ENCODE measurements at regions not wholly inside any gene's neighbourhood (a gene's known extent, or its start where the extent isn't known, plus 50 kb on each side); places are given as distances from the start of the nearest gene placed in this dataset.

GRCh38 chr18:78717766-78718150 lies 261.9 kb upstream of the SALL3 start:
- H3K9me3 Mint-ChIP-seq = peaks cover 4% of the 10 kb centered on the region
- no peak overlapping the region for H3K4me3 Mint-ChIP-seq
- peaks cover 8% of the 10 kb centered on the region for H3K27me3 Mint-ChIP-seq (ENCODE audit: low read depth)
- no peak for DNase-seq (ENCODE audit: low read depth, low spot score)
- H3K4me1 Mint-ChIP-seq = peaks cover 26% of the 10 kb centered on the region
- no peak overlapping the region for H3K27ac Mint-ChIP-seq (ENCODE audit: unreplicated experiment)
- no peak for TF ChIP-seq CTCF (conservative IDR thresholded peaks at IDR 0.05)
- no peaks in the 10 kb centered on the region for H3K36me3 Mint-ChIP-seq (ENCODE audit: low read depth)

GRCh38 chr18:78719821-78720220 lies 259.8 kb upstream of the SALL3 start:
- no peak for TF ChIP-seq CTCF (conservative IDR thresholded peaks at IDR 0.05)

GRCh38 chr18:78720456-78721237 lies 259.0 kb upstream of the SALL3 start:
- H3K9me3 Mint-ChIP-seq = peaks cover 4% of the 10 kb centered on the region
- peak overlapping the region; percentile 35 for H3K27ac Mint-ChIP-seq (ENCODE audit: unreplicated experiment)
- DNase-seq (ENCODE audit: low read depth, low spot score) = no peak
- no peak for TF ChIP-seq CTCF (conservative IDR thresholded peaks at IDR 0.05)
- no peaks in the 10 kb centered on the region for H3K36me3 Mint-ChIP-seq (ENCODE audit: low read depth)
- peaks cover 41% of the 10 kb centered on the region for H3K4me1 Mint-ChIP-seq
- peaks cover 11% of the 10 kb centered on the region for H3K27me3 Mint-ChIP-seq (ENCODE audit: low read depth)
- H3K4me3 Mint-ChIP-seq = no peak overlapping the region

More at GRCh38 chr18:78719821-78720220, 259.8 kb upstream of the SALL3 start:
- peaks cover 4% of the 10 kb centered on the region for H3K9me3 Mint-ChIP-seq
- no peaks in the 10 kb centered on the region for H3K36me3 Mint-ChIP-seq (ENCODE audit: low read depth)
- no peak for DNase-seq (ENCODE audit: low read depth, low spot score)
- H3K4me1 Mint-ChIP-seq = peaks cover 41% of the 10 kb centered on the region
- no peak overlapping the region for H3K27ac Mint-ChIP-seq (ENCODE audit: unreplicated experiment)
- peaks cover 4% of the 10 kb centered on the region for H3K27me3 Mint-ChIP-seq (ENCODE audit: low read depth)
- no peak overlapping the region for H3K4me3 Mint-ChIP-seq

GRCh38 chr18:78721238-78721875 lies 258.3 kb upstream of the SALL3 start:
- Mint-ChIP-seq H3K36me3 (ENCODE audit: low read depth) (no peaks in the 10 kb centered on the region), H3K4me1 (peaks cover 41% of the 10 kb centered on the region), H3K9me3 (peaks cover 4% of the 10 kb centered on the region), H3K27ac (ENCODE audit: unreplicated experiment) (peak overlapping the region; percentile 82), H3K4me3 (peak overlapping the region; percentile 58), H3K27me3 (ENCODE audit: low read depth) (peaks cover 11% of the 10 kb centered on the region)
- no peak for DNase-seq (ENCODE audit: low read depth, low spot score)
- TF ChIP-seq CTCF (conservative IDR thresholded peaks at IDR 0.05) = no peak

GRCh38 chr18:78721981-78722380 lies 257.6 kb upstream of the SALL3 start:
- Mint-ChIP-seq H3K9me3 (peaks cover 4% of the 10 kb centered on the region), H3K4me1 (peaks cover 41% of the 10 kb centered on the region)

More at GRCh38 chr18:78721981-78722380, 257.6 kb upstream of the SALL3 start:
- H3K27ac Mint-ChIP-seq (ENCODE audit: unreplicated experiment) = peak overlapping the region; percentile 86
- H3K27me3 Mint-ChIP-seq (ENCODE audit: low read depth) = peaks cover 11% of the 10 kb centered on the region
- H3K36me3 Mint-ChIP-seq (ENCODE audit: low read depth) = no peaks in the 10 kb centered on the region
- no peak for TF ChIP-seq CTCF (conservative IDR thresholded peaks at IDR 0.05)
- no peak for DNase-seq (ENCODE audit: low read depth, low spot score)
- peak overlapping the region; percentile 67 for H3K4me3 Mint-ChIP-seq

Data from neural crest cell (in vitro differentiated cells).